ENCODE measurements at regions not wholly inside any gene's neighbourhood (a gene's known extent, or its start where the extent isn't known, plus 50 kb on each side); places are given as distances from the start of the nearest gene placed in this dataset.

DNA sequence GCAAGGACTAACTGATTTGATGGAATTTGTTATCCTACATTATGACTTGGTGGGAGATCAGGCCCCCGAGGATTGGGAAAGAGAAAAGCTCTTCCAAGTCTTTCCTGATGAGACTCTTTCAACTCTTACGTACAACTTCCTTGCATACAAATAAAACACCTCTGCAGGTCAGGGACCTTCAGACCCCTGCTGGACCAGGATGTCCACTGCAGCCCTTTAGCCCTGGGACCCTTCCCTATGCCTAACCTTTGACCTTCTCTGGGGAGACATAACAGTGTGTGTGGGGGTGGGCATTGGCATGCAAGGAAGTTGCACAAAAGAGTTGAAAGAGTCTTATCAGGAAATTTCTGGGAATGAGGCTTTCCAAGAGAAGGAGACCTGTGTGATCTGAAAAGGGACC lies 859.4 kb downstream of the TYW1 start:
- TF ChIP-seq, protein P1, sequence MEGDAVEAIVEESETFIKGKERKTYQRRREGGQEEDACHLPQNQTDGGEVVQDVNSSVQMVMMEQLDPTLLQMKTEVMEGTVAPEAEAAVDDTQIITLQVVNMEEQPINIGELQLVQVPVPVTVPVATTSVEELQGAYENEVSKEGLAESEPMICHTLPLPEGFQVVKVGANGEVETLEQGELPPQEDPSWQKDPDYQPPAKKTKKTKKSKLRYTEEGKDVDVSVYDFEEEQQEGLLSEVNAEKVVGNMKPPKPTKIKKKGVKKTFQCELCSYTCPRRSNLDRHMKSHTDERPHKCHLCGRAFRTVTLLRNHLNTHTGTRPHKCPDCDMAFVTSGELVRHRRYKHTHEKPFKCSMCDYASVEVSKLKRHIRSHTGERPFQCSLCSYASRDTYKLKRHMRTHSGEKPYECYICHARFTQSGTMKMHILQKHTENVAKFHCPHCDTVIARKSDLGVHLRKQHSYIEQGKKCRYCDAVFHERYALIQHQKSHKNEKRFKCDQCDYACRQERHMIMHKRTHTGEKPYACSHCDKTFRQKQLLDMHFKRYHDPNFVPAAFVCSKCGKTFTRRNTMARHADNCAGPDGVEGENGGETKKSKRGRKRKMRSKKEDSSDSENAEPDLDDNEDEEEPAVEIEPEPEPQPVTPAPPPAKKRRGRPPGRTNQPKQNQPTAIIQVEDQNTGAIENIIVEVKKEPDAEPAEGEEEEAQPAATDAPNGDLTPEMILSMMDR (IDR thresholded peaks at IDR 0.05; ENCODE audit: low read length) = no peak
- no peak for TF ChIP-seq EZH2 (optimal IDR thresholded peaks at IDR 0.05; ENCODE audit: low read depth, low read length)
- no peak for TF ChIP-seq EZH2phosphoT487 (IDR thresholded peaks at IDR 0.05; ENCODE audit: low read length)
